ENCODE measurements at regions not wholly inside any gene's neighbourhood (a gene's known extent, or its start where the extent isn't known, plus 50 kb on each side); places are given as distances from the start of the nearest gene placed in this dataset.

- TF ChIP-seq, protein P1, sequence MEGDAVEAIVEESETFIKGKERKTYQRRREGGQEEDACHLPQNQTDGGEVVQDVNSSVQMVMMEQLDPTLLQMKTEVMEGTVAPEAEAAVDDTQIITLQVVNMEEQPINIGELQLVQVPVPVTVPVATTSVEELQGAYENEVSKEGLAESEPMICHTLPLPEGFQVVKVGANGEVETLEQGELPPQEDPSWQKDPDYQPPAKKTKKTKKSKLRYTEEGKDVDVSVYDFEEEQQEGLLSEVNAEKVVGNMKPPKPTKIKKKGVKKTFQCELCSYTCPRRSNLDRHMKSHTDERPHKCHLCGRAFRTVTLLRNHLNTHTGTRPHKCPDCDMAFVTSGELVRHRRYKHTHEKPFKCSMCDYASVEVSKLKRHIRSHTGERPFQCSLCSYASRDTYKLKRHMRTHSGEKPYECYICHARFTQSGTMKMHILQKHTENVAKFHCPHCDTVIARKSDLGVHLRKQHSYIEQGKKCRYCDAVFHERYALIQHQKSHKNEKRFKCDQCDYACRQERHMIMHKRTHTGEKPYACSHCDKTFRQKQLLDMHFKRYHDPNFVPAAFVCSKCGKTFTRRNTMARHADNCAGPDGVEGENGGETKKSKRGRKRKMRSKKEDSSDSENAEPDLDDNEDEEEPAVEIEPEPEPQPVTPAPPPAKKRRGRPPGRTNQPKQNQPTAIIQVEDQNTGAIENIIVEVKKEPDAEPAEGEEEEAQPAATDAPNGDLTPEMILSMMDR (conservative IDR thresholded peaks at IDR 0.05; ENCODE audit: low read depth, low read length): no peak
- TF ChIP-seq EZH2 (IDR thresholded peaks at IDR 0.05; ENCODE audit: low read length, unreplicated experiment): no peak
- no peak for TF ChIP-seq EZH2phosphoT487 (IDR thresholded peaks at IDR 0.05; ENCODE audit: borderline replicate concordance, low read length)
These were observed 96.7 kb upstream of the RAPGEF2 start for GRCh38 chr4:159006202-159006601.

Data from PC-3 (cell line).